NCI-H526 (cell line): ENCODE measurements at regions not wholly inside any gene's neighbourhood (a gene's known extent, or its start where the extent isn't known, plus 50 kb on each side); places are given as distances from the start of the nearest gene placed in this dataset.
"Not testable (repeated sequence)": the region's sequence is repeated elsewhere in the genome, so short reads cannot be mapped to it uniquely, and the experiment has no call there.

Source experiments
- DNase-seq, 2 experiments: peaks; one replicate each; lab custom pipeline; 2025; lab: John Stamatoyannopoulos, UW

DNA sequence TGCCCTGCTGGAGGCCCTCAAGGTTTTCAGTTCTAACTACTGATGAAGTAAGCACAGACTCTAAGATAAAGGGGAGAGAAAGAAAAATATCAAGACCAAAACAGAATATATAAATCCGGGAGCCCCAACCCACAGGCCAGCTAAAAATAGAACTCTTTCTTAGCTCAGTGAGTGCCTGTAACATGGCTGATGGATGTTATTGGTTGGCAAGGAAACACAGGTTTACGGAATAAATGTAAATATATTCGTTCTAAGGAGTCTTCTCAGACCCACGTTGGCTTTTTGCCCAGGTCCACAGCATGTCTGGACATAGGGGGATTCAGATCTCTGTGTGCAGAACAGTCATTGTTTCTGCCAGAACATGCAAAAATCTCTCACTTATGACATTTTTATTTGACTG lies 139.0 kb upstream of the SERPINE2 start:
- DNase-seq = no peak

DNA sequence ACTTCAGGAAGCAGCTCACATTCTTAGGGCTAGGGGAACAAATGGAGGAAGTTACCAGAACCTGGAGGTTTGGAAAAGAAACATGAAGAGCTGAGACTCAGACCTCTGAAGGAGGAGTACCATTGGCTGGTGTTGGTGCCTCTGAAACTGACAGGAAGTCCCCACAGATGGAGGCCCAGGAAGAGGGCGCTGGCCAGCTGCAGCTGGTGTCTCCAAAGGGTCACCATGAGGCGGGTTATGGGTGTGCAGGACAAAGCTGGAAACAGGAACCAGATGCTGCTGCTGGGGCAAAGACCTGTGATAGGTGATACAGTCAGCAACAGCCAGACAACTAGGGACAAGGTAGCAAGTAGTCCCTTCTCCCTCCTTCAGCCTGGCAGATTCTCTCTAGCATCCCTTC lies 136.5 kb upstream of the SERPINE2 start:
- no peak for DNase-seq

DNA sequence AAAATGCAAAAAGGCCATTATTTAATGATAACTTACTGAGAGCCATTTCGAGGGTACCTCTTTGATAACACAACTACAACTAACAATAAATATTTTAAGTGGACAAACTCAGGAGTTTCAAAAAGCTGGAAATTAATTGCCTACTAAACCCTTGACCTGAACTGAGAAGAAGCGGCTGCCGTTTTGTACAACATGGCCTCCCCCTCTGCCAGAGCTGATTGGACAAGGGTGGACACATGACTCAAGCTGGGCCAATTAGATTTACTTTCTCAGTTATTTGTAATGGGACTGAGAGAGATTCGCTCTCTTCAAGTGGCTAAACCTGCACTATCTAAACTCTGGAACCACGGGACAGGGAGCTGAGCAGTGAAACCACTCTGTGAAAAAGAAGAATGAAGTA lies 135.9 kb upstream of the SERPINE2 start:
- DNase-seq = no peak

DNA sequence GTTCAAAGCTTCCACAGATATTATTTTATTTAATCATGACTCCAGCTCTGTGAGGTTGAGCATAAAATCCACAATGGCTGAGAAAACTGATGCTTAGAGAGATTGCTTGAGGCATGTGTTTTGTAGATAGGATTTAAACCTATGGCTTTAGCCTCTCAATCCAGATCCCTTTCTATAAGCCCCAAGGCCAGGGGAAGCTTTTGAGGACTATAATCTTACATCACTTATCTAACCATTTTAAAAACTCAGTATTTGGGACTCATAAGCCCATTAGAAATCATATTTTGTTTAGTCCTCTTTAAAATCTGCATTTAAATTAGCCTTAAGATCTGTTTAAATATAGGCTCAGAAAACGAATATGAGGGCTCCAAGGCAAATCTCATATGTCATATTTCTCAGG lies 135.4 kb upstream of the SERPINE2 start:
- no peak for DNase-seq

DNA sequence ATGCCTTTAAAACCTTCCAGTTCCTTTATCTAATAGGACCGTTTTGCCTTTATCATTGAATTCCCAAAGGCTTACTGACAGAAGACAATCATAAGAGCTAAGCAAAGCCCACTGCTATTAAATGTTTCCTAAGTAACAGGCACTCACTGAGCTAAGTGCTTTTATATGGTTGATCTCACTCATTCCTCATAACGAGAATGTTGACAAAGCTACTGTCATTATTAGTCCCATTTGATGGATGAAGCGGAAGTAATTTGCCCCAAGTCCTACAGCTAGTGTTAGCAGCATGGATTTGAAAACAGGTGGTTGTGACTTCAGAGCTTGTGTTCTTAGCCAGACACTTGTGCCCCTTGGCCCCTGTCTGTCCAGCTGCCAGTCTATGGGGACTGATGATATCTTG lies 134.8 kb upstream of the SERPINE2 start:
- no peak for DNase-seq

DNA sequence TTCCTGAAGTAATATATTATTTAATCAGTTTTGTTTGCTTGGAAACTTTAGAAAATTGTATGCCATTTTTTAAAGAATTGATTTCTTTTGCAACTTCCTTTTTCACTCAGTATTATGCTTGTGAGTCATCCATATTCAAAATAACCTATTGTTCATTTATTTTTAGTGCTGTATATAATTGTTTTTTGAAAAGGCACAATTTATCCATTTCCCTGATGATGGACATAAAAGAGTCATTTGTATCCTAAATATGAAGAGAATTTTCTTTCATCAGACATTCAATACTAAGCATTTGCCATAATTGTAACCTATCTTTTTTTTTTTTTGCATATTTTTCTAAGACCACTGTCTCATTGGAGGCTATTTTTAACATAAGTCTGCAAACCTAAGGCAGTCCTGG lies 134.1 kb upstream of the SERPINE2 start:
- DNase-seq = no peak

DNA sequence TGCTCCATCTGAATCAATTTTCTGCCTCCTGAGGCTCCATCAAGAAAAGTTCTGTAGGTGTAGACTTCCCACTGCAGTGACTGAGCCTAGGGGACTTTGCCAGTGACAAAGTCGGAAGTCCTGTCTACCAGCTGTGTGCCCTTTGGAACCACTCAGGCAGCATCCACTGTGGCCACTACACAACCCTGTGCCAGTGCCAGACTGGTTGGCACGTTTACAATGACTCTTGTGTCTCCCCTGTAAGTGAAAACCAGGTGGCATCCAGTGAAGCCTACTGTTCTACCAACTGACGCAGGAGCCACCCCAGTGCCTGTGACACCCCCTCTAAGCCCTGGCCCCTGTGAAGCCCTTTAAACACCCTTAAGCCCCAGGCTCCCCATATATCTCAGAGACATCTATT lies 132.1 kb upstream of the SERPINE2 start:
- no peak for DNase-seq

DNA sequence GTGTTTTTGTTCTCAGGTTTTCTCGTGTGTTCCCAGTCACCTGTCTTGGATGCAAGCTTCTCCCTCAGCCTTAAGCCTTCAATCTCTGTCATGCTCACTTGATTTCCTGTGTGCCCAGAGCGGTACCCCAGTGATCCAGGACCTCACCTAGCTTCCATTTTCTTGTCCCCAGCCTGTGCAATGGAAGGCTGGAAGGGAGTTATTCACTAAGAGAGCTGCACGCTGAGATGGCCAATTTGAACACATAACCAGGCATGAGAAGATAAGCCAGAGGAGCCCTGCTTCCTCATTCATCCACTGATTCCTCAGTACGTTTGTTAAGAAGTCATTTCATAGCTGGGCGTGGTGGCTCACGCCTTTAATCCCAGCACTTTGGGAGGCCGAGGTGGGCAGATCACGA lies 130.8 kb upstream of the SERPINE2 start:
- DNase-seq = no peak

DNA sequence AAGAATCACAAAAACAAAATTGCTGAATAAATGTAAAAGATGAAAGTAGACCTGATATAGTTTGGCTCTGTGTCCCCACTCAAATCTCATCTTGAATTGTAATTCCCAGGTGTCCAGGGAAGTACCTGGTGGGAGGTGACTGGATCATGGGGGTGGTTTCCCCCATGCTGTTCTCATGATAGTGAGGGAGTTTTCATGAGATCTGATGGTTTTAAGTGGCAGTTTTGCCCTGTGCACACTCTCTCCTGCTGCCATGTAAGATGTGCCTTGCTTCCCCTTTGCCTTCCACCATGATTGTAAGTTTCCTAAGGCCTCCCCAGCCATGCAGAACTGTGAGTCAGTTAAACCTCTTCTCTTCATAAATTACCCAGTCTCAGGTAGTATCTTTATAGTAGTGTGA lies 128.7 kb upstream of the SERPINE2 start:
- not testable (repeated sequence) for DNase-seq

DNA sequence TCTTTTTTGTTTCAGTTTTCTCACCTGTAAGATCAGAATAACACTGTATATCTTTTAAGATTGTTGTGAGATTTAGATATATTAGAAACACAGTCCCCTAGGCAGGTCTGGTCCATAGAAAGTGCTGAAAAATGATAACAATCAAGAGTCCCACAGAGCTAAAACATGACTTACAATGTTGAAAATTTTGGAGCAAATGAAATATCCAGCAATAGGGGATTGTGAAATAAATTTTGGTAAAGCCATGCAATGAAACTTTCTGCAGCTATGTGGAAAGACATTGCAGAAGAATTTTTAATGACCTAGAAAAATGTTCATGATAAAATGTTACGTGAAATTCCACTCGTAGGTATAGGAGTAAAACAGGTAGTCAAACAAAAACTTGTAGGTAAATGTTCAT lies 127.6 kb upstream of the SERPINE2 start:
- no peak for DNase-seq

DNA sequence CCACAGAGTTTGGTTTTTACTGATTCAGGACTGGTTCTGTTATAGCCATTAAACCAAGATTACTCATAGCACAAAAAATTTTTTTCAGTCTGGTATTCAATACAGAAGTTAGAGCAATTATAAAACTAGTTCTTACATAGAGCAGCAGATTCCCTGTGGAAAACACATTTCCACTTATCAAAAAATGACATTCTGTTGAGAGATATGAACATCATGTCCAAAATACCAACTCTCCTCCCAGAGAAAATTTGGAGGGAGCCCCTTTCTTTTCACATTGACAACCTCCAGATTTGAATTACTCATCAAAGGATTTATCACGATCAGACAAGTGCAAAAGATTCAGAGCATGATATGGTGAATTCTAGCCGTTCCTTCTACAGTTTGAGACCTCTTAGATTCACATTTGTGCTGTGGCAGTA lies 126.8 kb upstream of the SERPINE2 start:
- DNase-seq = no peak

DNA sequence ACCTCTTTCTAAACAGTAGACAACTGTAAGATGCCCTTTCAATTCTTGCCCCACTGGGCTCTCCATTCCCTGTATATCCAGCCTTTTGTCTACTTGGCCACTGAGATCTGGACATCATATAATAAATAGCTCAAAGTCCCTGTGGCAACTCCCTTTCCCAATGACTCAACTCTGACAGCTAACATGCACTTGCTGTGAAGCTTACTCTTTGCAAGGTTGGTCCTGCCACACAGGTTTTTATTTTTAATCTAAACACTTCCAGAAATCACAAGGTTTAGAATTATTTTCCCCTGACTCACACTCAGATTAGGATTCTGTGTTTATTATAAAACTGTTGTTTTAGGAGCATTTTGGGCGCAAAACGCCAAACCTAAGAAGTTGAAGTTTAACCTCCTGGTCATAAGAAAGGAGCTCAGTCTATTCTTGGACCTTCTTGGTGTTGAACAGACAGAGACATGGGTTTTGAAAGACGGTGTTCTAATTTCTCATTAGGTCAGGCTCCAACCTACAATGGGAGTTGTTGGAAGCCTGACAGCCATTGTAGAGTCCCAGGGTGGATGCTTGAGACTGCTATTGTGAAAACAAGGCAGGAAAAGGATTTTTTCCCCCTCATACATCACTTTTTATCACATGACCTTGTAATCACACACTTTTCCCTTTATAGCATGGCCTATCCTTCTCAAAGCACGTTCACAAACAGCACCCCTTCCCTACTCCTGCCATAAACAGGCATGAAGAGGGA lies 124.7 kb upstream of the SERPINE2 start:
- DNase-seq = no peak

DNA sequence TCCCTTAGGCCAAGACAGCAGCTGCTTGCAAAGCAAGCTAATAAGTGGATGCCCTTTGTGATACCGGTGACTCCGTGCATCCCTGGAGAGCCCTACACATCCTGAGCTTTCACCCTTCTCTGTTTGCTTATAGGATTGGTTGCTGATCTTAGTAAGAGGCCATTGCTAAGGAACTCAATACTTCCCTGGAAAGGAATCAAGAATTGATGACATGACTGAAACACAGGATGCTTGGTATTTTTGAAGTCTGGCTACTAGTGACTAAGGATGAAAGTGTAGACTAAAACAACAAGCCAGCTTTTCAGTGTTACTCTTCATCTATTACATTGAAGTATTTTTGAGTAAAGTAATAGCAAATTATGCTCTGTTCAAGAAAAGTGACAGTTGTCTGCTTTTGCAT lies 123.0 kb upstream of the SERPINE2 start:
- DNase-seq = no peak

DNA sequence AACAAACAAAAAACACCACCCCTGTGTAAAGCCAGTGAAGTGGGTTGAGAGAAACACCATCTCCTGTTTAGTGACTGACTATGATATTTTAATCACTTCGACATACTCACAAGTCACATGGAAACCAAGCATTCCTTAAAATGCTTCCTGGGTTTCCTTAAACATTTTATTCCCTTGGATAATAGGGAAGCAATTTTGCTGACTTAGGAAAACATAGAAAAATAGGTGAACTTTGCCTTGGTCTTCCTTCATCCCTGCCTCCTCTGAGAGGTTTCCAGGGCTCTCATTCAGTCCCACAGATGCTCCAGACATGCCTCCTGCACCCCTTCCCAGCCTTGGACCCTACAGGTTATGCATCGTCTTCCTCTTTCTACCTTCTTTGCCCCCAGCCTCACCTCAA lies 122.6 kb upstream of the SERPINE2 start:
- DNase-seq = no peak

DNA sequence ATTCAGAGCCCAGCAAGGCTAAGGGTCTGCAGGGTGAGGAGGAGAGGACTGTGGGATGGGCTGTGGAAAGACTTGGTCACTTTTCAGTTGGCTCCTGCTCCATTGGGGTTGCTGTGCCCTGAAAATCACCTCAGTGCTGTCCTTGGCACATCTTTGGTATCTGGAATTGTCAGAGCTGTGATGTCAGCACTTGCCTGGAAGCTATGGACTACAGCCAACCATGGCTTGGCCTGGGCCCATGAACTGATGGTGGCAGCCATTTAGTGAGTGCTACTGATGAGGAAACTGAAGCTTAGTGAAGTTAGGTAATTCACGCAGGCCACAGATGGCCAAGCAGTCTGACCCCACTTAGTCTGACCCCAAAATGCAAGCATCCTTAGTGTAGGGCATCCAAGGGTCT lies 121.8 kb upstream of the SERPINE2 start:
- no peak for DNase-seq

DNA sequence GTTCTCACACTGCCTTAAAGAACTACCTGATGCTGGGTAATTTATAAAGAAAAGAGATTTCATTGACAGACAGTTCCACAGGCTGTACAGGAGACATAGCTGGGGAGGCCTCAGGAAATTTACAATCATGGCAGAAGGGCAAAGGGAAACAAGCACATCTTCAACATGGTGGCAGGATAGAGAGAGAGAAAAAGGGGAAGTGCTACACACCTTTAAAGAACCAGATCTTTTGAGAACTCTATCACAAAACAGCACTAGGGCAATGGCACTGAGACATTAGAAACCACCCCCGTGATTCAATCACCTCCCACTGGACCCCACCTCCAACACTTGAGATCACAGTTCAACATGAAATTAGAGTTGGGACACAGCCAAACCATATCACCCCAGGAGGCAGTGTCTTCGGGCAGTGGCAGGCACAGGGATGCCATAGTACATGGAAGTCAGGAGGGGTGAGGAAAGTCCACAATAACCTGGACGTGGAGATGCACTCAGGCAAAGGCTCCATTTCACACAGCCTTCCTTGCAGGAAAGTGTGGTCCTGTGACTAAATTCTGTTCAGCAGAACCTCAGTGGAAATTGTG lies 120.4 kb upstream of the SERPINE2 start:
- DNase-seq = no peak

DNA sequence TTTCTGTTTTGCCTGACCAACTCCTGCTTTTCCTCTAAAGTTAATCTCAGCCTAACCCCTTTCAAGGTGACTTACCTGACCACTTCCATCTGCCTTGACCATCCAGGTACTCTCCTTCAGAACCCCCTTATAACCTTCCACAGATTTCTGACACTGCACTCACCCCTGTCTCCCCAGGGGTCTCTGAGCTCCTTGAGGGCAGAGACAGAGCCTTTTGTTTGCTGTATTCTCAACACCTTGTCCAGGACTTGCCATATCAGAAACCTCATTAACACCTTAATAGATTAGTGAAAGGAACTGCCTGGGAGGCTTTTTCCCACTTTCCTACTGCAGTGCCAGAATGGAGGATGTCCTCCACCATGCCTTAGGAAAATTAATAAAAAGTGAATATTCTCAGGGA lies 119.7 kb upstream of the SERPINE2 start:
- no peak for DNase-seq

DNA sequence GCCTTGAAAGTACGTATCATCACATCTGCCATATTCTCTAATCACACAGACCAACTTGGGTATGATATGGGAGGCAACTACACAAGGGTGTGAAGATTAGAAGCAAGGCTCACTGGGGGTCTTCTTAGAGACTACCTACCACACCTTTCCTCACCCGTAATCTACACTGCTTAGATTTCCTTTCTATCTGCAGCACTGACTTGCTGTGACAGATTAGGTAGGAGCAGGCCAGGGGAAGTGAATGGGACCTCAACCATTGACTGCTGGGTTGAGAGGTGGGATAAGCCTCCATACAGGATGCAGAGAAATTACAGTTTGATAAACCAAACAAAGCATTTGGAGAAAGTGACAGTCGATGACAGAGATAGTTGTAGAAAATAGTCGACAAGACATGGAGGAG lies 119.0 kb upstream of the SERPINE2 start:
- no peak for DNase-seq

DNA sequence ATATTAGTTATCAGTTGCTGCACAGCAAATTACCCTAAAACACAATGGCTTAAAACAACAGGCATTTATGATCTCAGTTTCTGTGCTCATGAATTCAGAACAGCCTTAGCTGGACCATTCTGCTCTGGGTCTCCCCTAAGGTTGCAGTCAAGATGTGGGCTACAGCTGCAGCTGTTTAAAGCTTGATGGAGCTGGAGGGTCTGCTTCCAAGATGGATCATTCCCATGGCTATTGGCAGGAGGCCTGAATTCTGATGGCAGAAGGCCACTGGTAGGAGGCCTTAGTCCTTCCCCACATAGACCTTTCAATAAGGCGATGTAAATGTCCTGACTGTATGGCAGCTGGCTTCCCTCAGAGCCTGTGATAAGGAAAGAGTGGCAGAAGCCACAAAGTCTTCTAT lies 118.6 kb upstream of the SERPINE2 start:
- DNase-seq = no peak

DNA sequence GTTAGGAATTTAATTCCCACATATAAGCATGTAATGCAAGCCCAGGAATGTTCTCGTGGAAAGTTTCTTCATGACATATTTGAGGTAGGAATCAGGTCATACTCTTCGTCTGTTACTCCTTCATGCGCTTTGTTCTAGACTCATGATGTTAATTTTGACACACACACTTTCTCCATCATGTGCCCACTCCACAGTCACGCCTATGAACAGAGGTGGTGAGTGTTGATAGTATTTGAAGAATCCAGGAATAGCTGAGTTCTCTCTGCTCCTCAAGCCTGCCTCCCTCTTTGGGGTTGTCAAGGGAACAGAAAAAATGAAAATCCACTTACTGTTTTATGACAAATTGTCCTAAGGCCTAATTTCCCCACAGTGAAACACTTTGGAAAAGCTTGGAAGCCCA lies 117.3 kb upstream of the SERPINE2 start:
- no peak for DNase-seq

DNA sequence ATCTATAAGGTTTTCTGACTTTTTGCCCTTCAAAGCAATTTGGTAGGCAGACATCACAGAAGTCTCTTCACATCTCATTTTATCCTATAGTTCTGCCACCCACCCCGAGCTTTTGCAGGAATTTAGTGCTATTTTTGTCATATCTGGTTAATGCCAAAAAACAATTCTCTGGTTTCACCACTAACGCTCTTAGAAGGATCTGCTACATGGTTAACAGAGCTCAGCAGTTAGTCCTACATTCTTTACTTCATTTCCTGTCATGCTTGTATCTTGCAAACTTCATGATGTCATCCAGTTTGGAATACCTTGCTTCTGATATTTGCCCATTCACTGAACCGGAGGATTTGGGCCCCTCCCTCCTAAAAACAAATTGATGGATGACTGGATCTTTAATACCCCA lies 116.8 kb upstream of the SERPINE2 start:
- DNase-seq = no peak

DNA sequence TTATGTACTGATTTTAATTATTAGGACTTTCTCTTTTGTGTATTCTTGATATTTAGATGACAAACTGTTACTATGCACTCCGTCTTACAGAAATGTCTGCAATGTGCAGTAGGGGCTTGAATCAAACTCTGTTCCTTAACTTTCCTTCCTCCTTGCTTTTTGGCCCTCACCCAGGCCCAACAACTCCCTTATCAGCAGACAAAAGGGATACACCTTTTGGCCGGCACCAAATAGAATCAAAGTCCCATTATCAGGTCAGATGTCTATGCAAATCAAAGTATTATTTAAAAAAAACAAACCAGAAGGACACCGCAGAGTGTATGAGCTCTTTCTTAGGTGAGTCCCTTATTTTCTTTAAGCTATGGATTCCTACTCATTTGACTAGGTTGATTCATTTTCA lies 116.3 kb upstream of the SERPINE2 start:
- no peak for DNase-seq

DNA sequence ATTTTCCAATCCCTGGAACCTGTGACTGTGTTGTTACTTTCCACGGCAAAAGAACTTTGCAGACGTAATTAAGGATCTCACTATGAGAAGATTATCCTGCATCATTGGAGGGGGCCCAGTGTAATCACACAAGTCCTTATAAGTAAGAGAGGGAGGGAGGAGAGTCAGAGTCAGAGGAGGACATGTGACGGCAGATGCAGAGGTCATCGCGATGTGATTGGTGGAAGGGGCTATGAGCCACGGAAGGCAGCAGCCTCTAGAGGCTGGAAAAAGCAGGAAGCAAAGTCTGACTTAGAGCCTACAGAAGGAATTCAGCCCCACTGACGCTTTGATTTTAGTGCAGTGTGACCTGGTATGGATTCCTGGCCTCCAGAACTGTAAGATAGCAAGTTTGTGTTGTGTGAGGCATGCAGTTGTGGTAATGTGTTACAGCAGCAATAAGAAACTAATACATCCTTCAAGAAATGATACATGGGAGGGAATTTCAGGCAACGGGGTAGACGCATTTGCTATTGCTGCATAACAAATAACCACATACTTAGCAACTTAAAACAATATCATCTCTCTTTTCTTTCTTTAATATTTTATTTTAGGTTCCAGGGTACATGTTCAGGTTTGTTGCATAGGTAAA lies 112.7 kb upstream of the SERPINE2 start:
- no peak for DNase-seq

DNA sequence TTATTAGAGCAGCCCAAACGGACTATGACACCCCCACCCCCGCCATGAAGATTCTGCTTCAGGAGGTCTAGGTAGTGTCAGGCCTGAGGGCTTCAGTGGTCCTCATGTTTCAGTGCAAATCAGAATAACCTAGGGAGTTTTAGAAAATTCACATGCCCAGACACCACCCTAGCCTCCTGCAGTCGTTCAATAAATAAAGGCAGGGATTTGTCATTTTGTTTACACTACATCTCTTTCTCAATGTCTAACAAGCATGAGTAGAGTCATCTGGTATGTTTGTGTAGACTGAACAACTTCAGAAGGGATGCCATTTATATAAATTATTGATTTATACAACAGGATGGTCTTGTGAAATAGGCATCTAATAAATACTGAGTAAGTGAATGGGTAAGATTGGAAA lies 112.1 kb upstream of the SERPINE2 start:
- no peak for DNase-seq
